ENCODE measurements at regions not wholly inside any gene's neighbourhood (a gene's known extent, or its start where the extent isn't known, plus 50 kb on each side); places are given as distances from the start of the nearest gene placed in this dataset.

DNA sequence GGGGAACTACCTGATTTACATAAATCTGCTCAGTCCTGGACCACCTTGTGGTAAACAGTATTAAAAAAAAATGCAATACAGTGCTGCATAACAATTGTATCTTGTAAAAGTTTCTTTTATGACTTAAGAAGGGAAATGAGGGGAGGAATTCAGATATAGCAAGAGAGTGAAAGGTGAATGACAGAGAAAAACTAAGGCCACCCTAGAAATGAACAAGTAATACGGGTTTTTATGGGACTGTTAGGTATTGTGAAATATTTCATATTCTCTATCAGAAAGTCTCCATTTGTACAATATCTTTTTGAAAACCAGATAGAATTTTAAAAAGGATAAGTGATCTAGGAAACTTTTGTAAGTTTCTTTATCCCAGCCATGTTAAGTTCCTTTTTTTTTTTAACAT is 69.7 kb upstream of the NOCT start:
- TF ChIP-seq, protein P1, sequence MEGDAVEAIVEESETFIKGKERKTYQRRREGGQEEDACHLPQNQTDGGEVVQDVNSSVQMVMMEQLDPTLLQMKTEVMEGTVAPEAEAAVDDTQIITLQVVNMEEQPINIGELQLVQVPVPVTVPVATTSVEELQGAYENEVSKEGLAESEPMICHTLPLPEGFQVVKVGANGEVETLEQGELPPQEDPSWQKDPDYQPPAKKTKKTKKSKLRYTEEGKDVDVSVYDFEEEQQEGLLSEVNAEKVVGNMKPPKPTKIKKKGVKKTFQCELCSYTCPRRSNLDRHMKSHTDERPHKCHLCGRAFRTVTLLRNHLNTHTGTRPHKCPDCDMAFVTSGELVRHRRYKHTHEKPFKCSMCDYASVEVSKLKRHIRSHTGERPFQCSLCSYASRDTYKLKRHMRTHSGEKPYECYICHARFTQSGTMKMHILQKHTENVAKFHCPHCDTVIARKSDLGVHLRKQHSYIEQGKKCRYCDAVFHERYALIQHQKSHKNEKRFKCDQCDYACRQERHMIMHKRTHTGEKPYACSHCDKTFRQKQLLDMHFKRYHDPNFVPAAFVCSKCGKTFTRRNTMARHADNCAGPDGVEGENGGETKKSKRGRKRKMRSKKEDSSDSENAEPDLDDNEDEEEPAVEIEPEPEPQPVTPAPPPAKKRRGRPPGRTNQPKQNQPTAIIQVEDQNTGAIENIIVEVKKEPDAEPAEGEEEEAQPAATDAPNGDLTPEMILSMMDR (IDR thresholded peaks at IDR 0.05) = no peak
- TF ChIP-seq POLR2A (IDR thresholded peaks at IDR 0.05) (no peak), EP300 (IDR thresholded peaks at IDR 0.05) (no peak)
